ENCODE measurements at regions not wholly inside any gene's neighbourhood (a gene's known extent, or its start where the extent isn't known, plus 50 kb on each side); places are given as distances from the start of the nearest gene placed in this dataset.

- no peak for TF ChIP-seq TAF1 (IDR thresholded peaks at IDR 0.05; ENCODE audit: low read depth, low read length)
- no peak for TF ChIP-seq TAF7 (optimal IDR thresholded peaks at IDR 0.05; ENCODE audit: borderline replicate concordance, low read depth, low read length)
- TF ChIP-seq, protein P1, sequence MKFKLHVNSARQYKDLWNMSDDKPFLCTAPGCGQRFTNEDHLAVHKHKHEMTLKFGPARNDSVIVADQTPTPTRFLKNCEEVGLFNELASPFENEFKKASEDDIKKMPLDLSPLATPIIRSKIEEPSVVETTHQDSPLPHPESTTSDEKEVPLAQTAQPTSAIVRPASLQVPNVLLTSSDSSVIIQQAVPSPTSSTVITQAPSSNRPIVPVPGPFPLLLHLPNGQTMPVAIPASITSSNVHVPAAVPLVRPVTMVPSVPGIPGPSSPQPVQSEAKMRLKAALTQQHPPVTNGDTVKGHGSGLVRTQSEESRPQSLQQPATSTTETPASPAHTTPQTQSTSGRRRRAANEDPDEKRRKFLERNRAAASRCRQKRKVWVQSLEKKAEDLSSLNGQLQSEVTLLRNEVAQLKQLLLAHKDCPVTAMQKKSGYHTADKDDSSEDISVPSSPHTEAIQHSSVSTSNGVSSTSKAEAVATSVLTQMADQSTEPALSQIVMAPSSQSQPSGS (IDR thresholded peaks at IDR 0.05; ENCODE audit: low read length) = no peak
- TF ChIP-seq EZH2 (IDR thresholded peaks at IDR 0.05; ENCODE audit: low read depth, low read length, severe bottlenecking) = no peak
Measured at GRCh38 chr7:46071601-46072000, 150.5 kb upstream of the IGFBP3 start (continued).

Measured in H1 (cell line).